HG02884 (cell line): ENCODE measurements at regions not wholly inside any gene's neighbourhood (a gene's known extent, or its start where the extent isn't known, plus 50 kb on each side); places are given as distances from the start of the nearest gene placed in this dataset.

Experiments used
- ATAC-seq: cut with Tn5 transposase; IDR thresholded peaks from one replicate; pipeline ENCODE4 v1.9.1; 2021; ENCODE audit warnings: mild to moderate bottlenecking, moderate library complexity; ENCODE audit not compliant: unreplicated experiment

DNA sequence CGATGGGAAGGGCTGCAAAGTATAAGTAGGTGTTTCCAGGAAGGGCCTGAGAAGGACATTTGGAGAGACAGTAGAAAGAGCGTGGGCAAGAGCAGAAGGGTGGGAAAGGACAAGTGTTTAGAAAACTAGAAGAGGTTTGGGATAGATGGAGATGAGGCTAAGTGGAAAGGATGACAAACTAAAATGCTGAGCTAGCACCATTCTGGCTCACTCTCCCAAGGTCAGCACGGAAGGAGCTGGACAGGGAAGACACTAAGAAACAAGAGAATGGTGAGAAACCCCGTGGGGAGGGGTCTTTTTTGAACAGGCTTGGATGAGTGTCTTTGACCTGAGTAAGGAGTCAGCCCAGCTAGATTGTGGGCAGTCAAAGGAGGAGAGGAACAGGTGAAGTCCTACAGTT lies 286.0 kb downstream of the CDK5RAP2 start:
- no peak for ATAC-seq

DNA sequence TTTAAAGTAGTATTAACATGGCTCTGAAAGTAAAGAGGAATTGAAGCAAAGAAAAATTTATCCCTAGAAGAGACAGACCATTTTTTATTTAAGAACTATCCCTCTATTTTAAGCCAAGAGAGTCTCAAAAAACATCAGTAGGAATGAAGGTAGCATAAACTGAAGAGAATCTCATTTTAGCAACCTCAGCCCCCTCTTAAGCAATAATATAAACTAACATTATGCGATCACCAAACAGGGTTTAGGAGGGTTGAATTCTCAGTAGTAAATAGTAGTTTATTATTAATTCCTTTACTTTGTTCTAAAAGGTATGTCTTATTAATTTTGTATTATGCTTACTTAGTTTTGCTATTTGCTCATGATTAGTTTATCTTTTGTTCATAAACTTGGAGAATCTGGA lies 287.4 kb downstream of the CDK5RAP2 start:
- ATAC-seq: no peak

DNA sequence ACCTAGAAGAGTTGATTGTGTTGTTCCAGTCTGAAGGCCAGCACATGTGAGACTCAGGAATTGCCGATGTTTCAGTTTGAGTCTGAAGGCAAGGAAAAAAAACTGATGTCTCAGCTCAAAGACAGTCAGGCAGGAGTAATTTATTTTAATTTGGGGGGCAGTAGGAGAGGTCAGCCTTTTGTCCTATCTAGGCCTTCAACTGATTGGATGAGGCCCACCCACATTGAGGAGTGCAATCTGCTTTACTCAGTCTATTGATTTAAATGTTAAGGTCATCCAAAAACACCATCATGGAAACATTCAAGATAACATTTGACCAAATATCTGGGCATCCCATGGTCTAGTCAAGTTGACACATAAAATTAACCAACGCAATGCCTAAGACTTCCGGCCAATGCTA lies 288.9 kb downstream of the CDK5RAP2 start:
- no peak for ATAC-seq

DNA sequence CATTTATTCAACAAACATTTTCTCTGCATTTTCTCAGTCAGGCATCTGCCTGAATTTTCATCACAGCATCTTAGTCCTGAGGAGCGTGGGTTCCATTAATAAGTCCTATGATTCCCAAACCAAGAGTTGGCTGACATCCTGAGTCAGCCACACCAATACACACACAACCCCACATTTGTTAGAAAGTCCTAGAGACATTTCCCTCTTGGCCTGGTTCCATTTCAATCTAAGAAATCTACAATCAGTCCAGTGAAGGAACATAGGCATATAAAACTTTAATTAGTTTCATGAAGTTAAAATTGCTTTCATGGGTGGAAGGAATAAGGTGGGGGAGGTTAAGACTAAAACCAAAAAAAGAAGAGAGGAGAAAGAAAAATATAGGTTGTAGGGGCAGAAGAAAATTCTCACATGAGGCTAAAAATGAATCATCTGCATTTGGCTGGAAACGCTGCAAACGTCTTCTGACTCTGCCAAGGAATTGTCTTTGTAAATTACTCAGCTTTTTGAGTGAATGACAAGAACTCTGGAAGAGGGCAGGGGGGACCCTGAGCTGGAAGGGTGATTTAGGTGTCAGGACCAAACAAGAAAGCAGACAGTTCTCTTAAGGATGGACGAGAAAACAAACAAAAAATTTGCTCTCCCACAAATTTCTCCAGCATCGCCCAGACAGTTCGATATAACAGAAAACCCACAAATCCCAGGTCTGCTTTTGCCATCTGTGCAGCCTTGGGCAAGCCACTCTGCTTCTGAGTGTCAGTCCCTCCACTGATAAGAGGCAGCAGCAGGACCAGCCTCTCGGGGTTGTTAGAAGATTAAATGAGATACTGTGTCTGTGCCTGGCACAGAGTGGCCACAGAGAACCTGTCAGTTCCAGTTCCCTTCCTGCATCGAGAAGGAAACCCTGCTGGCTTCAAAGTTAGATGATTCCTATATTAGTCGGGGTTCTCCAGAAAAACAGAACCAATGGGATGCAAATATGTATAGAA lies 289.7 kb downstream of the CDK5RAP2 start:
- ATAC-seq: no peak

DNA sequence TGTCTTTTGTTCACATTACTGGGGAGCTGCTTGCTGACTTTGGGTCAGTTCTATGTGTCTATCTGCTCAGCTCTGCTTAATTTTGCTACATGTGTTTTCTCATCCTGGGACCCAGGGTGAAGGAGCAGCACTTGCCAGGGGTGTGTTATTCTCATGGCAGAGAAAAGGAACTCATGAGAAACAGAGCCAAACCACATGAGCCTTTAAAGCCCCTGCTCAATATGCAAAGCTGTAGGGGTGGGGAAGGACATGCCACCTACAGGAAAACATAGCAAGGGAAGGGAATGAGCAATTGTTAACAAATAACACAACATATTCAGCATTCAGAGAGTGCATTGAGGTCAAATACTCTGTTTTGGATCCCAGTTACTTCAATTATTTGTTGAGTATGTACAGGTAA lies 290.9 kb downstream of the CDK5RAP2 start:
- ATAC-seq: no peak

DNA sequence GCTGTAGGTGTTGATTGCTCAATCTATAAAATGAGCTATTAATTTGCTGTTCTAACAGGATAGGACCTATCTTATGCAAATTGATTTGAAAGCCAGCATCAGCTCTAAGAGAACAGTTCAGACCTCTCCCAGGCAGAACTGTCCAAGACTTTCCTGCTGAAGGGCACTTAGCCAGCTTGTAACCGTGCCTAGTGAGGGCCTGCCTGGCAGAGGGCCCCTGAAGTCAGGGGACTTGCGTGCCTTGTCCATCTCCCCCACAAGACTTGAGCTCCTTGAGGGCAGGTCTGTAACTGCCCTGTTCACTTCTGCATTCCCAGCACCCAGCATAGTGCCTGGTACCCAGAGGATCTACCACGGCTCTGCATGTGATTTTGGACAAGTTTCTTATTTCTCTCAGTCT lies 293.4 kb downstream of the CDK5RAP2 start:
- ATAC-seq: no peak

DNA sequence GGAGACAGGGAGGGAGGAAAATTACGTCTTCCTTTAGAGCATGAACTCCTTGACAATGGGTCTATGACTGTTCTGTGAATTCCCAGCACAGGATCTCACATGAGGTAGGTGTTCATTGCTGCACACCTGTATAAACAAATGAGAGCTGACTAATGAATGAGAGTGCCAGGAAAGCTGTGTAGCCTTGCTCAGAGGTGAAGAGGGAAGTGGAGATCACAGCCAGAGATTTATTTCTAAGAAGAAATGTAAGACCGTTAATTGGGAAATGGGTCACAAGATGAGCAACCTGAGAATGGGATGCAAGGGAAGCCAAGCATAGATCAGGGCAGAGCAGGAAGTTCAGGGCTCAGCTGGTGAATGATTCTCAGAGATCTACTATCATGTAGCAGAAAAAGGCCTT lies 295.1 kb downstream of the CDK5RAP2 start:
- no peak for ATAC-seq

DNA sequence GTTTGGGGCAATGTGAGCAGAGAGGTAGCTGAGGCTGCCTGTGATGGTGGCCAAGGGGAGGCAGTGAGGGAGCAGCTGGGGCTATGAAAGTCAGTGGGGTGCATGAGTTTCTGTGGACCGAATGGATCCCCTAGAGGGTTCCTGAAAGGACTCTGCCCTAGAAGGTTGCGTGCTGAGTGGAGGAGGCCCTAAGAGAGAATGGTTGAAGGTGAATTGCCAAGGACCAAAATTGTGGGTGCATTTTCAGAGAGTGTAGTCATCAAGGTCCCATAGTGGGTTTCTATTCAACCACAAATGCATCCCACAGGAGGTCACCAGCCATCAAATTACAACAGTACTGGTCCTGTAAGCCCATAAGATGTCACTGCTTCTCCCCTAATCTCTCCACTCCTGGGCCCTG lies 298.3 kb downstream of the CDK5RAP2 start:
- ATAC-seq: no peak

DNA sequence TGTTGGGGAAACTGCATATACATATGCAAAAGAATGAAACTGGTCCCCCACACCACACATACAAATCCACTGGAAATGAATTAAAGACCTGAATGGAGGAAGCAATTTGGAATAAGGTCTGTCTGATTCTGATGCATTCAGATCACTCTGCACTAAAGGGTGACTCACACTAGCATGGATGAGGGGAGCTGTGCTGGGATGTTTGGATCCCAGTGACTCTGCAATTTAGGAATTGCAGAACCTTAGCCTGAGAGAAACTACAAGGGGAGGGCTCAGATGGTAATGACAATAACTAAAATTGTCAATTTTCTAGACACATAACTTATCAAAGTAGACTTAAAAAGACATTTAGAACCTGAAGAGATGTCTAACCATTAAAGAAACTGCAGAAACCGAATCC lies 312.0 kb downstream of the CDK5RAP2 start:
- no peak for ATAC-seq

DNA sequence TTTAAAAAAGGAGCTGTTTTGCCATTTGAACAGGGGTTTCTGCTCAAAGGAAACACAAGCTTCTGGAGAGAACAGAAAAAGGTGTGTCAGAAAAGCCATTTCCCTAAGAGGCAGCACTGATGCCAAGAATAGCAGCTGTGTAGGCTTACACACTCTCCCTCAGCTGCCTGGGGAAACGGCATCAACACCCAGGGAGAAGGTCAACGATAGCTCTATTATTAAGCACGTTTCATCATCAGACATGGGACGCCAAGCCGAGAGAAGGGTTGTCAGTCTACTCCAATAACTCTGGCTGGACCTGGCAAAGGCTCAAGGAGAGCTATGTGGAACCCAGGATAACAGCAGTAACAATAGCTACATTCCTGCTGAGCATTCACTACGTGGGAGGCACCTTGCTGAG lies 314.2 kb downstream of the CDK5RAP2 start:
- ATAC-seq: no peak

DNA sequence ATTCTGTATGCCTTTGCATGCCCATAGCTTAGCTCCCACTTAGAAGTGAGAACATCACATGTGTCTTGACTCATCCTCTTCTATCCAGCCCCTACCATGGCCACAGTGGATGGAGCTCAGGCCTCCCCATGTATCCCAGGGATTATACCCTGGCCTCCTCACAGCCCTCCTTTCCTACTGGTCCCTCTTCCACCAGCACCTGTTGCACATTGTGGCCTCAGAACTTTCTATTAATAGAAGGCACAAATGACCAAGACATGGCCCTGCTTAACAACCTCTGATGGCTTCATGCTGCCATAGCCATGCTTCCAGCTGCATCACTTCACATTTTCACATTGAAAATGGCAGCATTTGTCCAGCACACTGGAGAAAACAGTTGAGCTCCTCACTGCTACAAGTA lies 315.4 kb downstream of the CDK5RAP2 start:
- no peak for ATAC-seq

DNA sequence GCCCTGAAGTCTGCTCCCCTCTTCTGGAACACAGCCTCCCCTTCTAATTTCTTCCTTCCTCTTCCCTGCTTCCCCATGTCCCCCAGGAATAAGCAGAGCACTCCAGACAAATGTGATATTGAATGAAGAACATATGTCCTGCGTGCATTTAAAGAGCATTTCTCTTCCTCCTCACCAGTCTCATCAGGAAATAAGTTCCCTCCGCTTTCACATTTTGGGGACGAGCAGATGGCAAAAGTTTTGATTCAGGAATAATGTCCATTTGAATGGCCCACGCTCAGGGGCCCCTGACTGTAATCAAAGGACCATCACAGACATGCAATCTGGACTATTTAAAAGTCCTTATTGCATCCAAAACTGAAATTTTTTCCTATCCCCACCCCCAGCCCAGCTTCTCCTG lies 316.1 kb downstream of the CDK5RAP2 start:
- no peak for ATAC-seq

DNA sequence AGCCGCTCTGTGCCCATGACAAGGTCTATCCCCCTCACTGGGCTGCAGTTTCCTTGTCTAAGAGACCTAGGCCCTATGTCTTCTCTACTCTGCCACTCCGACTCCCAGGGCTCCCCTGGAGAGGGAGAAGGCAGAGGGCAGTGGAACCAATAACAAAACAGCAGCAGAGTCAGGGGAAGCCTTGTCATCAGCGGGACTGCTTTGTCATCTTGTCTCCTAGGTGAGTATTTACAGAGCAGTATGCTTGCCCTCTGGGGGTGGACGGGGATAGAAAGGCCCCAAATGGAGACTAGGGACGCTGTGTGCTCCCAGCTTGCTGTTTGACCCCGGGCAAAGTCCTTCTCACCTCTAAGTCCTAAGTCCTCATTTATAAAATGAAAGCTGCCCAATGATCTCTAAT lies 318.5 kb downstream of the CDK5RAP2 start:
- no peak for ATAC-seq

DNA sequence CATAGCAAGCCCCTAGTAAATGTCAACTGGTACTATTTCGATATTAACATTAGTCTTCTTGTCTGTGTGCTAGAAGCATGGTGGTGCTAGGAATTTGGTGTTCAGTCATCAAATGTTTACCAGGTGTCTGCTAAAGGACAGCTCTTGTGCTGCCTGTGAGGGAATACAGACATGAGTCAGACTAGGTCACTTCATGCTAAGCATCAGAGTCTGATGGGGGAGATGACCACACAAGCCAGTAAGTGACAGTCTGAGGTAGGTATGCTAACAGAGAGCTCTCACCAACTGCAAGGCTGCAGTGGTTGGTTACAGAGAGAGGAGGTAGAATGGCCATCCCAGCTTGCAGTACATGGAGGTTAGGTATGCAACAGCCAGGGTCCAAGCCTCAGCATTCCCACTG lies 320.9 kb downstream of the CDK5RAP2 start:
- ATAC-seq: no peak

DNA sequence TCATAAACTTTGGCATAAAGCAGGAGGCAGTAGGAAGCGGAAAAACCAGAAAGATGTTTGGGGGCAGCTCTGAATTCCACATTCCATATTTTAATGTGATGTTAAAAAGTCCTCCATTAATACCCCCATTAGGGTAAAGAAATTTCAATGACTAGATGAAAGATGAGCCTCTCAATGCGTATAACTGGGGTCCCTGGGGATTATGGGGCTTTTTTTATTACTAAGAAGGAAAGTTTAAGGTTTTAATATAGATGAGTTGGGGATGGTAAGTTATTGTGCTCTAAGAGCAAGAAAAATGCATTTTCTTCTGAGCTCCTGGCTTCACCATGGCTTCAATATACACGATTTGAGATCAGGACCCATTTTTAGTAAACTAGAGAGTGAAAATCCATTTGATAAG lies 321.9 kb downstream of the CDK5RAP2 start:
- ATAC-seq: no peak

DNA sequence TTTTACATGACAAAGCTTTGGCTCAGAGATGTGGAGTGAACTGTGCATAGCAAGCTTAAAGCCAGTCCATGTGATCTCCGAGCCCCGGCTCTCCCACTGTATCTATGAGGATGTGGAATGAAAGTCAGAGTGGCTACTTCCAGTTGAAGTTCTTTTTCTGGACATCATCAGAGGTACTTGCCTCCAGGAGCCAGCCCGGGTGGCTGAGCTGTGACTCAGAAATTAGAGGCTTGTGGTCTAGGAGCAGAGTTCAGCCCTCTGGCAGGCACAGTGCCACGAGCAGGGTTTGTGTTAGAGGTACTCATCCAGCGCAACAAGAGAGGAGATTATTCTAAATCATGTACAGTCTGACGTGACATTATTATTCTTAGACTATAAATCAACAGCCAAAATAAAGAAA lies 322.5 kb downstream of the CDK5RAP2 start:
- ATAC-seq: no peak

DNA sequence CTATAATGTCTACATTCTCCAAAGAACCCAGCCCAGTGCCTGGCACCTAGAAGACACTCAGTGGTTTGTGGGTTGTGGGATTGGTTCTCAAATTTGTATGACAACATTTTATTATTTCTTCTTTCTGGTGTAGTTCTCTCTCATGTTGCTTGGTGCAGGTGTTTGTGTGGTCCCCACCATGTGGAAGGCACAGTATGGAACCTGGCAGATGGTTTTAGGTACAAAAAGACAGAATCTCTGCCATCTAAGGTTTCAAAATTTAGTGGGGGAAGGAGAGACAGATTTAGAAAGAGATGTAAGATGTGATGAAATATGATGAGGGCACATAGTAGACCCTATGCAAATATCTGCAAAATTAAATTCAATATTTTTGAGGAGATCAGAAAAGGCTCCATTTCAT lies 323.8 kb downstream of the CDK5RAP2 start:
- no peak for ATAC-seq

DNA sequence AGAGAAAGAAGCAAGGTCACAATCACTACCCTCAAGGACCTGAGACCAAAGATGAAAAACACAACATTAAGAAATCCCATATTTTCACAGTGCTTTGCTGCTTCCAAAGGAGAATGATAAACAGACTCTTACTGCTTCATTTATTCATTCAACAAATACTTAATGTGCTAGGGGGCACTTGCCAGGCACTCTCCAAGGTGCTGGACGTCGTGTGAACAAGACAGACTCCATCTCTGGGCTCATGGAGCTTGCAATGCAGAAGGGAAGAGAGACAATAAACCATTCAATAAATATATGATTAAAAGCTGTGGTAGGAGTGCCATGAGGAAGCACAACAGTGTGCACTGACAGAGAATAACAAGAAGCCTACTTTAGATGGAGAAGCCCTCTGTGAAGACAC lies 327.7 kb downstream of the CDK5RAP2 start:
- ATAC-seq: no peak

DNA sequence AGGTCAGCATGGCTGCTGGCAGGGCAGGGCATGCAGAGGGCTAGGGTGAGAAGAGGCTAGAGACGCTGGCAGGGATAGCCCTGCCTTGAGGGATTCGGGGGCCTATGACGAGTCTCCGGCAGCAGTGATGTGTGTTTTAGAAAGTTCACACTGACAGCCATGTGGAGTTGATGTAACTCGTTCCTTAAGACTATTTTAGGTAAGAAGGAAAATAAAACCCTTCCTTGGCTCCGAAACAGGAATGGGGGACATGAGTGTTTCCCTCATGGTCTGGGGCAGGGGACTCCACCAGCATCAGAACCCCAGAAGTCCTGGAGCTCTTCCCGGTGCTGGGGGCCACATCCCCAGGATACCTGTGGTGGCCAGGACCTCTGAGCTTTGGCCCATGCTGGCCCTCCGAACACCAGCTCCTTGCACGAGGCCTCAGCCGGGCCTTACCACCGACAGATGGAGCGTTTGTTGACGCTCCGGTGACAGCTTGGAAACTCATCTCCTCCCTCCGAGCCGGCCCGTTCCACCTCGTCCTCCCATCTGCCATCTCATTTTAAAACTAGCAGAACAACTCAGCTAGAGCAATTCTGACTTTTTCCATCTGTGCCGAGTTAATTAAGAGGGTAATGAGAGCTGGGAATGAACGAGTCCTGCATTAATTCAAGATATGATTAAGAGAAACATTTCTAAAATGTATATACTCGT lies 337.7 kb downstream of the CDK5RAP2 start:
- ATAC-seq: no peak

DNA sequence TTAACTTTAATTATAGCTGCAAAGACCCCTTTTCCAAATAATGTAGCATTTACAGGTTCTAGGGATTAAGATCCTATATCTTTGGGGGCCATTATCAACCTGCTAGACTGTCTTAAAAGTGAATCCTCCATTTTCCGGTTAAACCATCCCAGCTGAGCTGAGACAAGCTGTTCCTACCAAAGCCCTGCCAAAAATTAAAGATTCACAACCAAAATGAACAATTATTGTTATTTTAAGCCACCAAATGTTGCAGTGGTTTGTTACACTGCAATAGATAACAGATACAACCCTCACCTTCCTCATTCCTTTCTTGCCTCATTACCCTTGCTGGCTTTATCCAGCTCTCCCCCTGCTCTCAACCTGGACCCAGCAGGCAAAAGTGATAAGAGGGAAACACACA lies 343.4 kb downstream of the CDK5RAP2 start:
- no peak for ATAC-seq

DNA sequence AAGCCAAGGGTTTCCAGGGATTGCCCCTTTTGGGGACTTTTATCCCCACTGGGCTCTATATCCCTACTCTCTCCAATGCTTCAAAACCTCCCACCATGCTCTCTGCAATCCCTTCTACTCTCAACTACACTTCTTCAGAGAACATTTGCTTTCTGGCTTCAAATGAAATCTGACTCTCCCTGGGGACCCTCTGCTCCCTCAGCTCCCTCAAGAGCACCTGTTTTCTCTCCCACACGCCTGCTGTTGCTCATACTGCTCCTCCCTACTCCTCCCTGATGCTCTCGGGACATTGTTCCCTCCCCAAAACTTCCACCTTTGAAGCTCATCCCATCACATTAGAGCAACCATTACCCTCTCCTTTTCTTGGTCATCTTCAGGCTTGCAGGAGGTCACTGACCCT lies 344.9 kb downstream of the CDK5RAP2 start:
- ATAC-seq: no peak

DNA sequence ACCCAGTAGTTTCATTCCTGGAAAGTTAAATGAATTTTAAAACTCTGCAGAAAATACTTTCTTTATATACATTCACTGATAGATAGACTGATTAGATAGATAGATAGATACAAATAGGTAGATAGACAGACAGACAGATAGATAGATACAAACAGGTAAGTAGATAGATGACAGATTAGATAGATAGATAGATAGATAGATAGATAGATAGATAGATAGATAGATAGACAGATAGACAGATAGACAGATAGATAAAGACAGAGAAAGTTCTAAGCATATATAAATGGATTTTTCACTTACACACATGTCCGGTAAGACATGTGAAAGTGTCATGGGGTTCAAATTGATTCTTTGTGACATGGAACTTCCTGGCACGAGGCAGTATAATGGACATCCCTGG lies 349.7 kb downstream of the CDK5RAP2 start:
- ATAC-seq: no peak
